ENCODE measurements at regions not wholly inside any gene's neighbourhood (a gene's known extent, or its start where the extent isn't known, plus 50 kb on each side); places are given as distances from the start of the nearest gene placed in this dataset.

DNA sequence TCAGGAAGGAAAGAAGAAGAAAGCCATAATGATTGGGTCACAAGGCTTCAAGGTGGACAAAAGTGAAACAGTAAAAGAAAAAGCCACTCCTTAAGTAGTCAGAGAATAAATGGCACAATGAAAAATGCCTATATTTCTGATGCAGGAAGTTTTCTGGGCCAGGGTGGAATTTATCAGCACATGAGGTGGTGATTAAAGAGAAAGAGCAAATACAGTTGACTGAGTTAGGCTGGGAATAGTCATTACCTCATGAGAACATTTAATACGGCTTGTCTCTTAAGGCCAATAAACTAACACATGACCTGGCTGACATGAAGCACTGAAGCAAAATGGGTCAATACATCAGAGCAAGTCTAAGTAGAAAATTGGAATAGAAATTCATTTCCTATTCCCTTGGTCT is 499.7 kb downstream of the TMTC2 start:
- no peak for DNase-seq

DNA sequence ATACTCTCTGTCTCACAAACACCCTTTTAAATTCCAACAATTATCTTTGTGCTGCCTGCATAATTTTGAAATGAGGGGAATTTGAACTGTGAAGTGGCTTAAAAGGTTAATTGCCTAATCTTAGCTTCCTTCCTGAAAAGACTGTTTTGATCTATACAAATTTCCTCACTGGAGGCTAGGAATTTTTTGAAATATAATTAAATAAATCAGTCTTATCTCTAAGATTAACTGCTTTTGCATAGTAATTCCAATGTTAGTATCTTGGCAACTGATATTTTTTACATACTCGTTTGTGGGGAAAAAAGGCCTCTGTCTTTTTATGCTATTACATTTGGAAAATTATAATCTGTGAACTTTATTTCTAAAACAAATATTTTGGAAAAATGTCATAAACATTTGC is 498.5 kb downstream of the TMTC2 start:
- DNase-seq, result no peak

All from fibroblast of upper back skin (primary cell).